Ascending aorta (tissue), 2 donors: ENCODE measurements at regions not wholly inside any gene's neighbourhood (a gene's known extent, or its start where the extent isn't known, plus 50 kb on each side); places are given as distances from the start of the nearest gene placed in this dataset.

Experiments
- DNase-seq, 2 donors: peaks; one replicate each; pipeline ENCODE4 v3.0.0-alpha.2; 2019; ENCODE audit warnings: low spot score in 2 of 2
- H3K27ac ChIP-seq, 2 donors: fragments of 200-600 bp; sonication (generic); one replicate each; pipeline ENCODE4 v1.5.1; 2016 to 2017; ENCODE audit warnings: mild to moderate bottlenecking in 1 of 2
- H3K27me3 ChIP-seq: fragments of 200-600 bp; sonication (generic); one replicate; pipeline ENCODE4 v1.5.1; 2017
- H3K36me3 ChIP-seq, 2 donors: fragments of 200-600 bp; sonication (generic); one replicate each; pipeline ENCODE4 v1.5.1; 2016
- H3K4me1 ChIP-seq, 2 donors: fragments of 200-600 bp; sonication (generic); one replicate each; pipeline ENCODE4 v1.5.1; 2016 to 2017; ENCODE audit warnings: mild to moderate bottlenecking in 1 of 2
- H3K4me3 ChIP-seq, 2 donors: fragments of 200-600 bp; sonication (generic); one replicate each; pipeline ENCODE4 v1.5.1; 2016 to 2017; ENCODE audit warnings: mild to moderate bottlenecking in 1 of 2
- H3K9me3 ChIP-seq, 2 donors: fragments of 200-600 bp; sonication (generic); one replicate each; pipeline ENCODE4 v1.5.1; 2016
- CTCF ChIP-seq, 3 experiments: fragments of 200-600 bp in 2 of 3; fragments of 450-650 bp in 1 of 3; sonication (generic) in 2 of 3; IDR thresholded peaks; one replicate each; pipeline ENCODE4 v1.5.1; 2016 to 2019; ENCODE audit warnings: antibody characterized with exemption in 3 of 3, mild to moderate bottlenecking in 1 of 3, moderate library complexity in 1 of 3
- intact Hi-C: fragments of 100-400 bp; cut with DNase I; formaldehyde crosslinking; loops from one replicate; pipeline ENCODE4 v1.15.1; 2023

GRCh38 chr12:91289906-91290305 is 107.3 kb upstream of the DCN start:
- no peak for DNase-seq
- Histone ChIP-seq H3K9me3 (no peaks in the 10 kb centered on the region), H3K36me3 (no peaks in the 10 kb centered on the region), H3K4me3 (no peak overlapping the region), H3K4me1 (no peaks in the 10 kb centered on the region), H3K27ac (no peak overlapping the region), H3K27me3 (no peaks in the 10 kb centered on the region)
- intact Hi-C loops: no loop called here
- no peak for TF ChIP-seq CTCF (IDR thresholded peaks at IDR 0.05)

GRCh38 chr12:91289072-91289471 is 106.5 kb upstream of the DCN start:
- Histone ChIP-seq H3K27ac (no peak overlapping the region), H3K27me3 (no peaks in the 10 kb centered on the region), H3K36me3 (no peaks in the 10 kb centered on the region), H3K9me3 (no peaks in the 10 kb centered on the region), H3K4me3 (no peak overlapping the region), H3K4me1 (no peaks in the 10 kb centered on the region)
- no peak for DNase-seq
- intact Hi-C loops: no loop called here
- TF ChIP-seq CTCF (IDR thresholded peaks at IDR 0.05): no peak

GRCh38 chr12:91287753-91288152 is 105.1 kb upstream of the DCN start:
- Histone ChIP-seq H3K4me1 (no peaks in the 10 kb centered on the region), H3K27ac (no peak overlapping the region), H3K4me3 (no peak overlapping the region), H3K36me3 (no peaks in the 10 kb centered on the region), H3K9me3 (no peaks in the 10 kb centered on the region), H3K27me3 (no peaks in the 10 kb centered on the region)
- TF ChIP-seq CTCF (IDR thresholded peaks at IDR 0.05): no peak
- intact Hi-C loops: no loop called here
- no peak for DNase-seq

GRCh38 chr12:91278126-91278525 is 95.5 kb upstream of the DCN start:
- H3K27me3 ChIP-seq: no peaks in the 10 kb centered on the region
- H3K27ac ChIP-seq: no peak overlapping the region
- H3K4me3 ChIP-seq: no peak overlapping the region
- peaks cover 0 to 5% of the 10 kb centered on the region in 2 donors for H3K4me1 ChIP-seq
- intact Hi-C loops: loop anchor here (5.0 kb wide), 1 partner anchor 36 kb away; no protein-coding TSS in a partner anchor
- H3K36me3 ChIP-seq: no peaks in the 10 kb centered on the region
- no peaks in the 10 kb centered on the region for H3K9me3 ChIP-seq
- TF ChIP-seq CTCF (IDR thresholded peaks at IDR 0.05): no peak
- no peak for DNase-seq

- no peak overlapping the region for H3K4me3 ChIP-seq
- no peaks in the 10 kb centered on the region for H3K9me3 ChIP-seq
- H3K4me1 ChIP-seq: peaks cover 0 to 5% of the 10 kb centered on the region in 2 donors
- intact Hi-C loops: loop anchor here (5.0 kb wide), 1 partner anchor 34 kb away; no protein-coding TSS in a partner anchor
- no peaks in the 10 kb centered on the region for H3K27me3 ChIP-seq
- no peak overlapping the region for H3K27ac ChIP-seq
- H3K36me3 ChIP-seq: no peaks in the 10 kb centered on the region
- no peak for DNase-seq
- TF ChIP-seq CTCF (IDR thresholded peaks at IDR 0.05): no peak
These were observed 93.9 kb upstream of the DCN start for GRCh38 chr12:91276509-91276908.

GRCh38 chr12:91275321-91275720 is 92.7 kb upstream of the DCN start:
- Histone ChIP-seq H3K4me3 (no peak overlapping the region), H3K27ac (peak overlapping the region; percentile 62), H3K4me1 (peaks cover 0 to 5% of the 10 kb centered on the region in 2 donors), H3K27me3 (no peaks in the 10 kb centered on the region), H3K9me3 (no peaks in the 10 kb centered on the region), H3K36me3 (no peaks in the 10 kb centered on the region)
- no peak for TF ChIP-seq CTCF (IDR thresholded peaks at IDR 0.05)
- no peak for DNase-seq
- intact Hi-C loops: loop anchor here (5.0 kb wide), 1 partner anchor 33 kb away; no protein-coding TSS in a partner anchor
